DND-41 (cell line): ENCODE measurements at regions not wholly inside any gene's neighbourhood (a gene's known extent, or its start where the extent isn't known, plus 50 kb on each side); places are given as distances from the start of the nearest gene placed in this dataset.

Experiments
- CTCF ChIP-seq: IDR thresholded peaks from 2 replicates; pipeline ENCODE4 v1.5.1; 2012; ENCODE audit warnings: borderline replicate concordance, low read length, moderate library complexity, mild to moderate bottlenecking; ENCODE audit not compliant: poor library complexity, severe bottlenecking; ENCODE audit errors: extremely low read depth
- EZH2 ChIP-seq: IDR thresholded peaks from 3 replicates; pipeline ENCODE4 v1.6.1; 2012; ENCODE audit warnings: borderline replicate concordance, low read depth, mild to moderate bottlenecking, moderate library complexity, low read length, inconsistent platforms; ENCODE audit not compliant: severe bottlenecking

- no peak for TF ChIP-seq CTCF
- TF ChIP-seq EZH2: no peak
Measured at GRCh38 chr1:88462096-88462487, 222.0 kb upstream of the PKN2 start.
